Activated naive CD4-positive, alpha-beta T cell treated with anti-CD3 and anti-CD28 coated beads, Interleukin-2, amount 50 U/mL, for 72 hours (primary cell): ENCODE measurements at regions not wholly inside any gene's neighbourhood (a gene's known extent, or its start where the extent isn't known, plus 50 kb on each side); places are given as distances from the start of the nearest gene placed in this dataset.
A peak's percentile ranks its signal among the peaks of the same experiment; 100 is the strongest.
"Not testable (repeated sequence)": the region's sequence is repeated elsewhere in the genome, so short reads cannot be mapped to it uniquely, and the experiment has no call there.

Experiments
- ATAC-seq, 2 donors: fragments of 150-1000 bp; cut with Tn5 transposase; 2 replicates each; pipeline ENCODE4 v1.10.0; 2021; ENCODE audit warnings: mild to moderate bottlenecking in 2 of 2, moderate library complexity in 2 of 2
- DNase-seq, 2 donors: peaks; one replicate each; pipeline ENCODE4 v3.0.0; 2021 to 2022; ENCODE audit warnings: low spot score in 2 of 2
- H3K27ac Mint-ChIP-seq, 2 donors: one replicate each; pipeline ENCODE4 v1.8.0; 2022; ENCODE audit warnings: mild to moderate bottlenecking in 2 of 2, mixed read lengths in 2 of 2
- H3K36me3 Mint-ChIP-seq, 2 donors: one replicate each; pipeline ENCODE4 v1.8.0; 2022; ENCODE audit warnings: mixed read lengths in 2 of 2
- H3K9me3 Mint-ChIP-seq, 2 donors: one replicate each; pipeline ENCODE4 v1.8.0; 2022; ENCODE audit warnings: mixed read lengths in 2 of 2

- ATAC-seq: peak in 1 of 2 donors; percentile 52
- peak in 1 of 2 donors; percentile 58 for DNase-seq
- H3K9me3 Mint-ChIP-seq: no peaks in the 10 kb centered on the region
- H3K27ac Mint-ChIP-seq: no peak overlapping the region
- H3K36me3 Mint-ChIP-seq: no peaks in the 10 kb centered on the region
Measured at GRCh38 chr20:43404878-43405277, 52.8 kb upstream of the SRSF6 start.

GRCh38 chr20:43400882-43401281 is 56.8 kb upstream of the SRSF6 start:
- not testable (repeated sequence) for ATAC-seq, H3K9me3 Mint-ChIP-seq, DNase-seq, H3K36me3 Mint-ChIP-seq, H3K27ac Mint-ChIP-seq

- no peak overlapping the region for H3K27ac Mint-ChIP-seq
- DNase-seq (no peak), ATAC-seq (no peak)
- no peaks in the 10 kb centered on the region for H3K36me3 Mint-ChIP-seq
- H3K9me3 Mint-ChIP-seq: no peaks in the 10 kb centered on the region
Measured at GRCh38 chr20:43398676-43399324, 58.9 kb upstream of the SRSF6 start.

GRCh38 chr20:43397147-43397546 is 60.5 kb upstream of the SRSF6 start:
- H3K36me3 Mint-ChIP-seq: no peaks in the 10 kb centered on the region
- ATAC-seq (no peak), DNase-seq (no peak)
- no peak overlapping the region for H3K27ac Mint-ChIP-seq
- no peaks in the 10 kb centered on the region for H3K9me3 Mint-ChIP-seq

GRCh38 chr20:43393052-43393451 is 64.6 kb upstream of the SRSF6 start:
- Mint-ChIP-seq H3K36me3 (no peaks in the 10 kb centered on the region), H3K9me3 (no peaks in the 10 kb centered on the region), H3K27ac (no peak overlapping the region)
- DNase-seq (no peak), ATAC-seq (no peak)

GRCh38 chr20:43392561-43392960 is 65.1 kb upstream of the SRSF6 start:
- Mint-ChIP-seq H3K36me3 (no peaks in the 10 kb centered on the region), H3K9me3 (no peaks in the 10 kb centered on the region), H3K27ac (no peak overlapping the region)
- DNase-seq: no peak
- no peak for ATAC-seq

GRCh38 chr20:43389839-43390626 is 67.7 kb upstream of the SRSF6 start:
- H3K9me3 Mint-ChIP-seq: peaks cover 0 to 4% of the 10 kb centered on the region in 2 donors
- DNase-seq (peak in 1 of 2 donors; percentile 28), ATAC-seq (no peak)
- H3K27ac Mint-ChIP-seq: no peak overlapping the region
- no peaks in the 10 kb centered on the region for H3K36me3 Mint-ChIP-seq

- no peaks in the 10 kb centered on the region for H3K36me3 Mint-ChIP-seq
Measured at GRCh38 chr20:43389211-43389610, 68.5 kb upstream of the SRSF6 start.

GRCh38 chr20:43388268-43389002 is 69.3 kb upstream of the SRSF6 start:
- H3K27ac Mint-ChIP-seq: no peak overlapping the region
- ATAC-seq (no peak), DNase-seq (no peak)
- H3K9me3 Mint-ChIP-seq: peaks cover 0 to 4% of the 10 kb centered on the region in 2 donors
- H3K36me3 Mint-ChIP-seq: no peaks in the 10 kb centered on the region

More at GRCh38 chr20:43389211-43389610, 68.5 kb upstream of the SRSF6 start:
- H3K27ac Mint-ChIP-seq: peak overlapping the region in 1 of 2 donors; percentile 29
- DNase-seq (no peak), ATAC-seq (no peak)
- H3K9me3 Mint-ChIP-seq: peaks cover 0 to 4% of the 10 kb centered on the region in 2 donors

GRCh38 chr20:43387737-43388136 is 70.0 kb upstream of the SRSF6 start:
- DNase-seq: no peak
- Mint-ChIP-seq H3K36me3 (no peaks in the 10 kb centered on the region), H3K9me3 (peaks cover 0 to 4% of the 10 kb centered on the region in 2 donors), H3K27ac (no peak overlapping the region)
- no peak for ATAC-seq

- DNase-seq (no peak), ATAC-seq (no peak)
- Mint-ChIP-seq H3K9me3 (peaks cover 0 to 4% of the 10 kb centered on the region in 2 donors), H3K36me3 (no peaks in the 10 kb centered on the region), H3K27ac (no peak overlapping the region)
Measured at GRCh38 chr20:43386878-43387277, 70.8 kb upstream of the SRSF6 start.

- H3K9me3 Mint-ChIP-seq: peaks cover 0 to 4% of the 10 kb centered on the region in 2 donors
- no peaks in the 10 kb centered on the region for H3K36me3 Mint-ChIP-seq
- no peak for DNase-seq
- no peak overlapping the region for H3K27ac Mint-ChIP-seq
- ATAC-seq: no peak
Measured at GRCh38 chr20:43385914-43386313, 71.8 kb upstream of the SRSF6 start.

GRCh38 chr20:43384101-43384940 is 73.4 kb upstream of the SRSF6 start:
- Mint-ChIP-seq H3K27ac (no peak overlapping the region), H3K9me3 (peaks cover 0 to 4% of the 10 kb centered on the region in 2 donors), H3K36me3 (no peaks in the 10 kb centered on the region)
- no peak for DNase-seq
- ATAC-seq: no peak

GRCh38 chr20:43383026-43383795 is 74.5 kb upstream of the SRSF6 start:
- ATAC-seq (no peak), DNase-seq (no peak)
- no peak overlapping the region for H3K27ac Mint-ChIP-seq
- H3K36me3 Mint-ChIP-seq: no peaks in the 10 kb centered on the region
- peaks cover 0 to 4% of the 10 kb centered on the region in 2 donors for H3K9me3 Mint-ChIP-seq

- H3K9me3 Mint-ChIP-seq, H3K36me3 Mint-ChIP-seq, ATAC-seq, DNase-seq: not testable (repeated sequence)
- H3K27ac Mint-ChIP-seq: peak overlapping the region in 1 of 2 donors; percentile 4
Measured at GRCh38 chr20:43382135-43382534, 75.6 kb upstream of the SRSF6 start.

- not testable (repeated sequence) for H3K27ac Mint-ChIP-seq, H3K36me3 Mint-ChIP-seq, DNase-seq, H3K9me3 Mint-ChIP-seq
- ATAC-seq: peak; percentile 54 to 65
Measured at GRCh38 chr20:43381533-43381932, 76.2 kb upstream of the SRSF6 start.
